ENCODE measurements at regions not wholly inside any gene's neighbourhood (a gene's known extent, or its start where the extent isn't known, plus 50 kb on each side); places are given as distances from the start of the nearest gene placed in this dataset.

- DNase-seq (ENCODE audit: low read depth), result peak; percentile 73
These were observed 431.8 kb upstream of the SPHKAP start for GRCh38 chr2:228613133-228613850.

DNA sequence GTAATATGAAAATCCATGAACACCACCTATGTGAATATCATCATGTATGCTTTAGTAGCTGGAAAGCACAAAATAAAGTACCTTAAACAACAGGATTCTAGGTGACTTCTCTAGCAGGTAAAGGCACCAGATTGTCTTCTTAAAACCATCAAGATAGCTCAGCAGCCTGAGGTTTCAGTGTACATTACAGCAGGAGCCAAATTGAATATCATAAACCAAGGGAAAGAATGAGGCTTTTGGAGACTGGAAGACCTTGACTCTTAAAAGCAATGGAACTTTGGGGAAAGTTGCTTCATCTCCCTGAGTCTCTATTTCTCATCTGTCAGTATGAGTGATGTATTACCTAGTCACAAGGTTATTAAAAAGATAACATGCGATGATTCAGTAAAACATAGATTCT is 429.7 kb upstream of the SPHKAP start:
- no peak for DNase-seq (ENCODE audit: low read depth)
- no peak overlapping the region for H3K4me3 ChIP-seq (ENCODE audit: control insufficient read depth, low read depth, low read length)
- TF ChIP-seq, protein P1, sequence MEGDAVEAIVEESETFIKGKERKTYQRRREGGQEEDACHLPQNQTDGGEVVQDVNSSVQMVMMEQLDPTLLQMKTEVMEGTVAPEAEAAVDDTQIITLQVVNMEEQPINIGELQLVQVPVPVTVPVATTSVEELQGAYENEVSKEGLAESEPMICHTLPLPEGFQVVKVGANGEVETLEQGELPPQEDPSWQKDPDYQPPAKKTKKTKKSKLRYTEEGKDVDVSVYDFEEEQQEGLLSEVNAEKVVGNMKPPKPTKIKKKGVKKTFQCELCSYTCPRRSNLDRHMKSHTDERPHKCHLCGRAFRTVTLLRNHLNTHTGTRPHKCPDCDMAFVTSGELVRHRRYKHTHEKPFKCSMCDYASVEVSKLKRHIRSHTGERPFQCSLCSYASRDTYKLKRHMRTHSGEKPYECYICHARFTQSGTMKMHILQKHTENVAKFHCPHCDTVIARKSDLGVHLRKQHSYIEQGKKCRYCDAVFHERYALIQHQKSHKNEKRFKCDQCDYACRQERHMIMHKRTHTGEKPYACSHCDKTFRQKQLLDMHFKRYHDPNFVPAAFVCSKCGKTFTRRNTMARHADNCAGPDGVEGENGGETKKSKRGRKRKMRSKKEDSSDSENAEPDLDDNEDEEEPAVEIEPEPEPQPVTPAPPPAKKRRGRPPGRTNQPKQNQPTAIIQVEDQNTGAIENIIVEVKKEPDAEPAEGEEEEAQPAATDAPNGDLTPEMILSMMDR (IDR thresholded peaks at IDR 0.05; ENCODE audit: control insufficient read depth, insufficient read depth, low read depth, low read length, missing control alignments), result no peak

More at GRCh38 chr2:228613133-228613850, 431.8 kb upstream of the SPHKAP start:
- TF ChIP-seq, protein P1 (IDR thresholded peaks at IDR 0.05; ENCODE audit: control insufficient read depth, insufficient read depth, low read depth, low read length, missing control alignments), result no peak
- no peak overlapping the region for H3K4me3 ChIP-seq (ENCODE audit: control insufficient read depth, low read depth, low read length)

DNA sequence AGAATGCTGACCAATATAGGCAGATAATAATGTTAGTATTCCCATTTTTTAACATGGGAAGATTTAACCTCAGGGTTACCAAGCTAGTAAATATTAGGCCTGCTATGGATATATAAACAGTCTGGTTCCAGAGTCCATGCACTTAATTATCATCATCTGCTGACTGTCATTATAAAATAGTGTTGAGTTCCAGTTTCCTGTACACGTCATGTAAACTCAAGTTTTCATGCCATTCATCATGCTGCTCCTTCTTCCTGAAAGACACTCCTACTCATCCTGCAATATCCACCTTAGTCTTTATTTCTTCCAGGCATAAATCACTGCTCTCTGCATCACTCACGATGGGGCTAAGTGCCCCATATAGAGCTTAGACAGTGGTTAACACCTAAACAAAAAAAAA is 420.8 kb upstream of the SPHKAP start:
- TF ChIP-seq, protein P1 (IDR thresholded peaks at IDR 0.05; ENCODE audit: control insufficient read depth, insufficient read depth, low read depth, low read length, missing control alignments), result no peak
- no peak overlapping the region for H3K4me3 ChIP-seq (ENCODE audit: control insufficient read depth, low read depth, low read length)
- no peak for DNase-seq (ENCODE audit: low read depth)

GRCh38 chr2:228600265-228600664 is 418.8 kb upstream of the SPHKAP start:
- peak; percentile 78 for DNase-seq (ENCODE audit: low read depth)
- no peak overlapping the region for H3K4me3 ChIP-seq (ENCODE audit: control insufficient read depth, low read depth, low read length)
- TF ChIP-seq, protein P1 (IDR thresholded peaks at IDR 0.05; ENCODE audit: control insufficient read depth, insufficient read depth, low read depth, low read length, missing control alignments), result no peak

DNA sequence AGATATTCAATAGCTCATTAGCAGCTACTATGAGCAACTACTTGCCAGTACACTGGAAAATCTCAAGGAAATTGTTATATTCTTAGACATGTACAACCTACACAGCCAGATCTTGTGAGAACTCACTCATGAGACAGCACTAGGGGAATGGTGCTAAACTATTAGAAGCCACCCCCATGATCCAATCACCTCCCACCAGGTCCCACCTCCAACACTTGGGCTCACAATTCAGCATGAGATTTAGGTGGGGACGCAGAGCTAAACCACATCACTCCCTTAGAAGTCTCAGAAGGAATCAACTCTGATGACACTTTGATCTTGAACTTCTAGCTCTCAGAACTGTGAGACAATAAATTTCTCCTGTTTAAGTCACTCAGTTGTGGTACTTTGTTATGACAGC is 418.3 kb upstream of the SPHKAP start:
- H3K4me3 ChIP-seq (ENCODE audit: control insufficient read depth, low read depth, low read length), result no peak overlapping the region
- no peak for DNase-seq (ENCODE audit: low read depth)
- TF ChIP-seq, protein P1 (IDR thresholded peaks at IDR 0.05; ENCODE audit: control insufficient read depth, insufficient read depth, low read depth, low read length, missing control alignments), result no peak

DNA sequence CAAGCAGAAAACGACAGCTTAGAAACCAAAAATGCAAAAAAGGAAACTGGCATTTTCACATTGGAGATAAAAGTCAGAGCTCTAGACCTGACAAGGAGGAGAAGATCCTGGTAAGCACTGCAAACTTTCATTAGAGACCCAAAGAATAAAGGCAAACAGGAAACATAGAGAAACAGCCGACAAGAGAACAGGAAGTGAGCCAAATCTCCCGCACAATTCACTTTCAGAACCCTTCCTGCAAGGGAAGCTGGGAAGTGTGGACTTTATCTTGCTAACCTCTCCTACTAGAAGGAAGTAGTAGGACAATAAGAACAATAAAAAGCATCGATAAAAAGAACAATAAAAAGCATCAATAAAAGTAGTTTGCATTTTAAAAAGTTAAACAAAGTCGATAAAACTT is 417.8 kb upstream of the SPHKAP start:
- TF ChIP-seq, protein P1 (IDR thresholded peaks at IDR 0.05; ENCODE audit: control insufficient read depth, insufficient read depth, low read depth, low read length, missing control alignments), result no peak
- no peak overlapping the region for H3K4me3 ChIP-seq (ENCODE audit: control insufficient read depth, low read depth, low read length)
- DNase-seq (ENCODE audit: low read depth), result no peak

All from AG09309 (cell line).